Heart left ventricle (tissue), 13 donors: ENCODE measurements at regions not wholly inside any gene's neighbourhood (a gene's known extent, or its start where the extent isn't known, plus 50 kb on each side); places are given as distances from the start of the nearest gene placed in this dataset.

Experiments
- POLR2A ChIP-seq, 2 donors: fragments of 450-650 bp; IDR thresholded peaks; one replicate each; pipeline ENCODE4 v1.6.1; 2017; ENCODE audit warnings: antibody characterized with exemption in 2 of 2, mild to moderate bottlenecking in 2 of 2, moderate library complexity in 2 of 2
- TF ChIP-seq, protein P1 (sequence below), 12 donors: fragments of 200-600 bp; sonication (generic) in 4 of 12; IDR thresholded peaks; one replicate each; pipeline versions ENCODE4 v1.5.0 to v1.8.0; 2018 to 2022; ENCODE audit warnings: antibody characterized with exemption in 12 of 12, mild to moderate bottlenecking in 5 of 12
- donor health status: ischemic (EF 13 %, LVEDD 7.1; RV severe dilation, severe dysfunction).
- donor health status: DM: no; HTN: yes; CAD: no.
- donor health status: DM: no; HTN: no; CAD: no.
- donor health status: ischemic (EF 25% LVEDD 6.9; RV normal size, moderate dysfunction).
- donor health status: ischemic (EF 25% LVEDD 5.7; RV mildly dilated, moderate dysfunction).
- donor health status: ischemic (EF 35%, LVEDD 5.7; RV mildly dilated, moderate dysfunction).
- donor health status: nonischemic (EF 11% LVEDD 7.7; RV severe dilation, severe dysfunction).
- donor health status: DM: yes; HTN: yes; CAD: no.
- donor health status: PGD.
- donor health status: ischemic (EF 29% LVEDD 5.4; RV normal size, mild dysfunction).
- donor health status: nonischemic (EF 23%, LVEDD 6.1; RV moderate dilation, normal function).

DNA sequence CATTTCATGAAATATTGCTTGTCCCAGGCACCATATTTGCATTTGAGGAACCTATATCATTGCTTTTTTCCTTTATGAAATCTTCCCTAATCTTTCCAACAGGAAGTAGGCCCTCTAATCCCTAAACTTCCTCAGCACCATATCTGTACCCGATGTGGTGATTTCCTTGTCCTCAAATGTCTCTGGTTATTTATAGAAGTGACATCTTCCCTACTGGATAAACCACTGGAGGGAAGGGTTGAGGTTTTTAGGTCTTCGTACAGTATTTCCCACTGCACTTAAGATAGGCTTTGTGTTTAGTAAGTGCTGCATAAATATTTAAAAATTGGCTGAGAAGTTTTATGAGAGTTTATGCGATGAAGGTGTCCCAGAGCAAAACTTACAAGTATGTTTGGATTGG, 54.9 kb upstream of the TMEM170B start:
- TF ChIP-seq, protein P1, sequence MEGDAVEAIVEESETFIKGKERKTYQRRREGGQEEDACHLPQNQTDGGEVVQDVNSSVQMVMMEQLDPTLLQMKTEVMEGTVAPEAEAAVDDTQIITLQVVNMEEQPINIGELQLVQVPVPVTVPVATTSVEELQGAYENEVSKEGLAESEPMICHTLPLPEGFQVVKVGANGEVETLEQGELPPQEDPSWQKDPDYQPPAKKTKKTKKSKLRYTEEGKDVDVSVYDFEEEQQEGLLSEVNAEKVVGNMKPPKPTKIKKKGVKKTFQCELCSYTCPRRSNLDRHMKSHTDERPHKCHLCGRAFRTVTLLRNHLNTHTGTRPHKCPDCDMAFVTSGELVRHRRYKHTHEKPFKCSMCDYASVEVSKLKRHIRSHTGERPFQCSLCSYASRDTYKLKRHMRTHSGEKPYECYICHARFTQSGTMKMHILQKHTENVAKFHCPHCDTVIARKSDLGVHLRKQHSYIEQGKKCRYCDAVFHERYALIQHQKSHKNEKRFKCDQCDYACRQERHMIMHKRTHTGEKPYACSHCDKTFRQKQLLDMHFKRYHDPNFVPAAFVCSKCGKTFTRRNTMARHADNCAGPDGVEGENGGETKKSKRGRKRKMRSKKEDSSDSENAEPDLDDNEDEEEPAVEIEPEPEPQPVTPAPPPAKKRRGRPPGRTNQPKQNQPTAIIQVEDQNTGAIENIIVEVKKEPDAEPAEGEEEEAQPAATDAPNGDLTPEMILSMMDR (IDR thresholded peaks at IDR 0.05), result no peak
- no peak for TF ChIP-seq POLR2A (IDR thresholded peaks at IDR 0.05)
